ENCODE measurements at regions not wholly inside any gene's neighbourhood (a gene's known extent, or its start where the extent isn't known, plus 50 kb on each side); places are given as distances from the start of the nearest gene placed in this dataset.

GRCh38 chr10:25105262-25105661 is 69.5 kb upstream of the GPR158 start:
- TF ChIP-seq CTCF (IDR thresholded peaks at IDR 0.05), result no peak
- no peak for TF ChIP-seq EZH2phosphoT487 (IDR thresholded peaks at IDR 0.05)
- TF ChIP-seq EZH2 (IDR thresholded peaks at IDR 0.05), result no peak
